Endothelial cell of umbilical vein (primary cell): ENCODE measurements at regions not wholly inside any gene's neighbourhood (a gene's known extent, or its start where the extent isn't known, plus 50 kb on each side); places are given as distances from the start of the nearest gene placed in this dataset.

Experiments used
- BruUV-seq: library from RNA; stranded (reverse); fragments of 400-500 nt; replicated peaks from 2 replicates; lab custom pipeline; 2021; lab: Mats Ljungman, UMichigan
- CTCF ChIA-PET: fragments of 300-600, 350-600 bp; sonication (Branson Sonifier 250); formaldehyde crosslinking; loops from one replicate; lab custom pipeline; 2021; ENCODE audit warnings: antibody characterized with exemption, inconsistent platforms; lab: Charles Lee
- POLR2A ChIA-PET: fragments of 300-600, 350-600 bp; sonication (Branson Sonifier 250); formaldehyde crosslinking; loops from one replicate; lab custom pipeline; 2021; ENCODE audit warnings: antibody characterized with exemption, inconsistent platforms; lab: Charles Lee
- DNase-seq: peaks from one replicate; pipeline ENCODE4 v3.0.0-alpha.2; 2011; ENCODE audit warnings: low read depth, low spot score
- FAIRE-seq: peaks from 2 replicates; lab custom pipeline; 2011; peaks lifted over from hg19 to GRCh38; lab: Jason Lieb, UNC
- H2AFZ ChIP-seq: 2 replicates; pipeline ENCODE4 v1.6.0; 2012; ENCODE audit warnings: low read depth, low read length, control low read depth, inconsistent platforms
- H3K27ac ChIP-seq: 2 replicates; pipeline ENCODE4 v1.5.1; 2011; ENCODE audit warnings: low read depth, mild to moderate bottlenecking, control low read depth, low read length, moderate library complexity; ENCODE audit not compliant: insufficient read depth
- H3K27me3 ChIP-seq, 2 experiments: 2 replicates each; pipeline versions ENCODE4 v1.6.0 to v1.6.1; 2011; ENCODE audit warnings: low read length in 2 of 2, mixed read lengths in 1 of 2; ENCODE audit not compliant: control insufficient read depth in 2 of 2, insufficient read depth in 2 of 2
- H3K36me3 ChIP-seq, 2 experiments: 2 replicates in 1 of 2; 3 replicates in 1 of 2; pipeline ENCODE4 v1.5.1; 2011; ENCODE audit warnings: low read length in 2 of 2, mild to moderate bottlenecking in 1 of 2, moderate library complexity in 1 of 2; ENCODE audit not compliant: control insufficient read depth in 2 of 2, insufficient read depth in 2 of 2; ENCODE audit errors: extremely low read depth in 1 of 2
- H3K4me1 ChIP-seq: 3 replicates; pipeline ENCODE4 v1.5.1; 2011; ENCODE audit warnings: mild to moderate bottlenecking, low read length; ENCODE audit not compliant: control insufficient read depth, insufficient read depth; ENCODE audit errors: extremely low read depth
- H3K4me2 ChIP-seq: 2 replicates; pipeline ENCODE4 v1.6.1; 2011; ENCODE audit warnings: low read length, control low read depth, mixed read lengths; ENCODE audit not compliant: insufficient read depth
- H3K4me3 ChIP-seq, 3 experiments: fragments of 200-600 bp in 1 of 3; sonication (generic), shearing (Covaris generic) in 1 of 3; replicated peaks in 1 of 3; 2 replicates each; pipeline ENCODE4 v1.5.1; 2011 to 2016; ENCODE audit warnings: control low read depth in 3 of 3, low read length in 3 of 3, mild to moderate bottlenecking in 2 of 3, inconsistent platforms in 1 of 3, low read depth in 1 of 3, moderate library complexity in 1 of 3; ENCODE audit not compliant: insufficient read depth in 1 of 3
- H3K79me2 ChIP-seq: 2 replicates; pipeline ENCODE4 v1.6.0; 2012; ENCODE audit warnings: low read length, inconsistent platforms; ENCODE audit not compliant: control insufficient read depth, insufficient read depth
- H3K9ac ChIP-seq: replicated peaks from 2 replicates; pipeline ENCODE3; 2011; ENCODE audit warnings: low read length, control low read depth; ENCODE audit not compliant: insufficient read depth; ENCODE audit errors: extremely low read depth
- H3K9me1 ChIP-seq: replicated peaks from 3 replicates; pipeline ENCODE4 v1.6.0; 2011; ENCODE audit warnings: mild to moderate bottlenecking, low read length; ENCODE audit not compliant: control insufficient read depth, insufficient read depth; ENCODE audit errors: extremely low read depth
- H3K9me3 ChIP-seq: replicated peaks from 2 replicates; pipeline ENCODE4 v1.5.1; 2012; ENCODE audit warnings: low read length, inconsistent platforms; ENCODE audit not compliant: control insufficient read depth, insufficient read depth
- H4K20me1 ChIP-seq: replicated peaks from 2 replicates; pipeline ENCODE3; 2011; ENCODE audit warnings: mild to moderate bottlenecking, low read length; ENCODE audit not compliant: control insufficient read depth, insufficient read depth; ENCODE audit errors: extremely low read depth
- EZH2 ChIP-seq: IDR thresholded peaks from 2 replicates; pipeline ENCODE4 v1.6.1; 2012; ENCODE audit warnings: borderline replicate concordance, low read depth, mild to moderate bottlenecking, moderate library complexity, low read length, inconsistent platforms; ENCODE audit not compliant: severe bottlenecking
- FOS ChIP-seq: IDR thresholded peaks from 2 replicates; pipeline ENCODE4 v1.6.1; 2011; ENCODE audit warnings: mild to moderate bottlenecking, low read length, moderate library complexity, borderline replicate concordance; ENCODE audit not compliant: insufficient read depth
- GATA2 ChIP-seq: IDR thresholded peaks from 2 replicates; pipeline ENCODE4 v1.7.0; 2011; ENCODE audit warnings: low read depth, mild to moderate bottlenecking, moderate library complexity, mixed read lengths, low read length; ENCODE audit not compliant: insufficient read length, insufficient read depth
- JUN ChIP-seq: IDR thresholded peaks from 2 replicates; pipeline ENCODE4 v1.6.1; 2011; ENCODE audit warnings: borderline replicate concordance, low read depth; ENCODE audit not compliant: insufficient read length, insufficient read depth
- MYC ChIP-seq: IDR thresholded peaks from one replicate; pipeline ENCODE4 v1.6.1; 2011; ENCODE audit warnings: mild to moderate bottlenecking, low read depth, low read length
- POLR2AphosphoS5 ChIP-seq: IDR thresholded peaks from 2 replicates; pipeline ENCODE4 v1.6.1; 2012; ENCODE audit warnings: low read depth, mild to moderate bottlenecking, control low read depth, low read length, moderate library complexity; ENCODE audit not compliant: insufficient read depth
- dilution Hi-C: fragments of 300-500 bp; cut with MboI; formaldehyde crosslinking; loops from one replicate; pipeline ENCODE4 v1.15.0; 2019; ENCODE audit warnings: low sequenced_read_pairs; ENCODE audit not compliant: extremely low pct_ligation_motif_present
- intact Hi-C: fragments of 100-400 bp; cut with micrococcal nuclease; formaldehyde crosslinking; loops from one replicate; pipeline ENCODE4 v1.10.0; 2022

DNA sequence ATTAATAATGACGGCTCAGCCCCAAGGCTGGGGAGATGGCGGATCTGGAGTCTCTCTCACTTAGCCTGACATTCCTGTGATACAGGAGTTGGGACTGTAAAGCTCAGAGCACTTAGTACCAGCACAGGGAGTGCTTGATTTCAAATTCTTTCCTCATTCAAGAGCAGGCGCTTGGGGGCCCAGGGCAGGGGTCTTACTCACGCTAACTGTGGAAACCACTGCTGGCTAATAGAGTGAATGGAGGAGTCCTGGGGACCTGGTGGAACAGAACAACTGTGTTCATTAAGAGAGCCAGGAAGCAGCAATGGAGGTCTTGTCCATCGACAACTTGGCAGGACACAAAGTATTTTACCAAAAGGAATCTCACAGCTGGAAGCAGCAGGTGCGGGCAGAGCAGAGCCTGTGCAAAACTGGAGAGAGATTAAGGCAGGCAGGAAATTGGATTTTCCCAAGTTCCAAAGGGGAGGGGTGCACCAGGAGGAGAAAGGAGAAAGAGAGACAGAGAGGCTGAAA is 358.9 kb downstream of the TNS1 start:
- intact Hi-C loops, result no loop called here

DNA sequence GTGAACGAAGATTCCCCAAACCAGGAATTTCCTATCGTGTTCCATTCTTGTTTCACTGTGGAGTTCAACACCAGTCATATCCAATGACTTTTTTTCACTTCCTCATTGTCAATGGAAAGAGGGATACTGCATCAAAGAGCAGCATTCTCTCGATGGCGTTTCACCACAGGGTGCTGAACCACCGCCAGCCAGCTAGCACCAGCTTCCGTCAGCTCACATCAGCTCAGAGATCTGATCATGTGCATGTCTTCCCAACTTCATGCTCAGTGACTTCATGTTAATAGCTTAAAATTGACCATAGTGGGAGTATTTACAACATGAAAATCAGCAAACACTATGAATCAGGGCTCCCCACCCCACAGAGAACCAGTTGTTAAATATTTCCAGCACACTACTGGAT is 359.9 kb downstream of the TNS1 start:
- H3K9me3 ChIP-seq, result no peaks in the 10 kb centered on the region
- H3K36me3 ChIP-seq, result no peaks in the 10 kb centered on the region
- no peaks in the 10 kb centered on the region for H3K79me2 ChIP-seq
- H3K27ac ChIP-seq, result no peak overlapping the region
- H4K20me1 ChIP-seq, result no peaks in the 10 kb centered on the region
- H3K9ac ChIP-seq, result no peak overlapping the region
- intact Hi-C loops, result no loop called here
- no peaks in the 10 kb centered on the region for H3K9me1 ChIP-seq
- no TSS peak for BruUV-seq
- no peak overlapping the region for H2AFZ ChIP-seq
- H3K27me3 ChIP-seq, result no peaks in the 10 kb centered on the region
- no peaks in the 10 kb centered on the region for H3K4me1 ChIP-seq
- ChIA-PET POLR2A (no interaction called here), CTCF (interaction anchor here (1.8 kb wide), 1 partner anchor 13 kb away, joined by 5 read pairs; no protein-coding TSS in a partner anchor)
- H3K4me3 ChIP-seq, result no peak overlapping the region
- dilution Hi-C loops, result no loop called here
- TF ChIP-seq FOS, result no peak
- no peak for TF ChIP-seq MYC
- FAIRE-seq (no peak), DNase-seq (no peak)
- H3K4me2 ChIP-seq, result no peak overlapping the region

More for the DNA sequence above, 358.9 kb downstream of the TNS1 start:
- BruUV-seq, result no TSS peak
- Histone ChIP-seq H3K9ac (no peak overlapping the region), H3K4me3 (no peak overlapping the region), H3K36me3 (no peaks in the 10 kb centered on the region), H3K27ac (no peak overlapping the region), H4K20me1 (no peaks in the 10 kb centered on the region), H3K9me1 (no peaks in the 10 kb centered on the region), H3K4me1 (no peaks in the 10 kb centered on the region), H3K9me3 (no peaks in the 10 kb centered on the region), H3K27me3 (no peaks in the 10 kb centered on the region), H3K79me2 (no peaks in the 10 kb centered on the region), H3K4me2 (no peak overlapping the region), H2AFZ (no peak overlapping the region)
- no peak for DNase-seq
- CTCF ChIA-PET, result no interaction called here
- dilution Hi-C loops, result no loop called here
- FAIRE-seq, result no peak
- POLR2A ChIA-PET, result no interaction called here
- TF ChIP-seq EZH2 (no peak), JUN (no peak), GATA2 (no peak), POLR2AphosphoS5 (no peak)
